HG02759 (cell line): ENCODE measurements at regions not wholly inside any gene's neighbourhood (a gene's known extent, or its start where the extent isn't known, plus 50 kb on each side); places are given as distances from the start of the nearest gene placed in this dataset.
"Not testable (repeated sequence)": the region's sequence is repeated elsewhere in the genome, so short reads cannot be mapped to it uniquely, and the experiment has no call there.

Source experiments
- ATAC-seq: cut with Tn5 transposase; IDR thresholded peaks from one replicate; pipeline ENCODE4 v1.9.1; 2021; ENCODE audit warnings: mild to moderate bottlenecking, moderate library complexity; ENCODE audit not compliant: unreplicated experiment

DNA sequence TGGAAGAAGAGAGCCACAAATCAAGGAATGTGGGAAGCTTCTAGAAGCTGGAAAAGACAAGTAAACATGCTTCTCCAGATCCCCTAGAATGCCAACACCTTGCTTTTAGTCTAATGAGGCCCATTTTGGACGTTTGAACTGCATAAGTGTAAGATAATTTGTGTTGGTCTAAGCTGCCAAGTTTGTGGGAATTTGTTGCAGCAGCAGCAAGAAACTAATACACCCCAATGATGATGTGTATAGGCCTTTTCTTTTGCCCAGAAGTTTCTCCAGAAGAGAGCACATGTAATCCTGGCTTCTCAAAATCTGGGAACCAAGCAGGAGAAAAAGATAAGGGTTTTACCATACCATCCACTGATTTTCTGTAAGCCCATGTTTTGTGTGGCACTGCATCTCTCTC lies 96.1 kb upstream of the DPT start:
- no peak for ATAC-seq

- no peak for ATAC-seq
Observed at GRCh38 chr1:168825820-168826219, 96.8 kb upstream of the DPT start.

GRCh38 chr1:168826269-168826668 lies 97.3 kb upstream of the DPT start:
- ATAC-seq, result no peak

- ATAC-seq, result no peak
Observed at GRCh38 chr1:168827557-168827956, 98.6 kb upstream of the DPT start.

DNA sequence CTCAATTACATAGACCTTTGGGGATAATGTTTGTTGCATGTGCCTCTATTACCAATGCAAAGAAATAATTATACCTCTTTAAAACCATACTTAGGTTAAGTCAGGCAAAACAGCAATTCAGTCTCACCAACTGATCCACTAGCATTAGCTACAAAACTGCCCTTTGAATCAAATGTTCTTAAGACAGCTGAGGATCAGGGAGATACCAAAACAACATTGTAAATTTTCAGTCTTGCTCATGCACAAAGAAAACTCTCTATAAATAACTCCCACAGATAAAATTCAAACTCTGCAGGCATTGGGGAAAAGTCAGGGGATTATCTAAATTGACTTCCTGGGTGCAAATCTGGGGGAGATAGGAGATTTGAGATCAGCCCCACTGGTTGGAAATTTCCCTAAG lies 100.9 kb upstream of the DPT start:
- no peak for ATAC-seq

GRCh38 chr1:168830562-168830961 lies 101.6 kb upstream of the DPT start:
- ATAC-seq, result no peak

- ATAC-seq, result no peak
Observed at GRCh38 chr1:168832661-168833060, 103.7 kb upstream of the DPT start.

GRCh38 chr1:168833362-168833761 lies 104.4 kb upstream of the DPT start:
- no peak for ATAC-seq

DNA sequence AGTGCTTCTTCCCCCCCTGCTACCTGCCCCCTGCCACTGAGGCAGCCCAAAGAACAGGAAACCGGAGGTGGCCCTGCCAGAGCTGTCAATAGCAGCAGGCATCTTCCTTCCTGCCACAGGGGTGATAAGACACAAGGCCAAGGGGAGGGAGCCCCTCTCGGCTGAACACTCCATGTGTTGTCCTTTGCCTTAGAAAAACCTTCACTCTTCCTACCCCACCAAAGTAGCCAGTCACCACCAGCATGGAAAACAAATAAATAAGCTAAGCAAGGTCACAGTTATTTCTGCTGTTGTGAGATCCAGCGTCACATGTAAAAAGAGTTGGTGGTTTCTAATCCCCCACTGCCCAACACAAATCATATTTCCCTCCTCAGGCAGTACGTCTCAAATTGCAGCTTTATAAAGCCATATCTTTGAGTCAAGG lies 104.8 kb upstream of the DPT start:
- no peak for ATAC-seq

DNA sequence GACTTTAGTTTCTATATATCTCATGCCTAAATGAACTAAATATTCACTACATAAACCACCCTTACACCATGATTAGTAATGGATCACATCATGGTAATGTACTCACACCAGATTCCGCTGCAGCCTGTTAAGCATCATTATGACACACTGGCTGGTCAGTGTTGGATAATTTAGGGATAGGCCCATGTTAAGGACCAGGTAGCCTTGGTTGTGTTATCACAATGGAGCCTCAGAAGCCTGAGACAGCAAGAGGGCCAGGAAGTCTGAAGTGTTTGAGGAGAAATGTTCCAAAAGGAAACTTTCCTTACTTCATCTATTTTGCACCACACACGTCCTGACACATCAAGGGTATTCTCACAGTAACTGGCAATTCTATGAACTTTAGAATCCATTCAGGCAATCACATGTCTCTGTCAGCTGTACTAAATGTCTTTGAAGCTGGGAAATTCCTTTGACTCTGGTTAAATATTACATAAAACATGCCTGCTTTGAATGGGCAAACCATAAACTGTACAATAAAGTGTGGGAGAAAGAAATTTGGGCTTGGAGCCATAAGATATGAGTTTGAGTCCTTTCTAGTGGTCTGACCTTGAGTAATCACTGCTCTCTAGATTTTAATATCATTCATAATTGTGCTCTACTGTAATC lies 105.3 kb upstream of the DPT start:
- ATAC-seq, result peak; percentile 74

GRCh38 chr1:168835176-168835575 lies 106.2 kb upstream of the DPT start:
- no peak for ATAC-seq

DNA sequence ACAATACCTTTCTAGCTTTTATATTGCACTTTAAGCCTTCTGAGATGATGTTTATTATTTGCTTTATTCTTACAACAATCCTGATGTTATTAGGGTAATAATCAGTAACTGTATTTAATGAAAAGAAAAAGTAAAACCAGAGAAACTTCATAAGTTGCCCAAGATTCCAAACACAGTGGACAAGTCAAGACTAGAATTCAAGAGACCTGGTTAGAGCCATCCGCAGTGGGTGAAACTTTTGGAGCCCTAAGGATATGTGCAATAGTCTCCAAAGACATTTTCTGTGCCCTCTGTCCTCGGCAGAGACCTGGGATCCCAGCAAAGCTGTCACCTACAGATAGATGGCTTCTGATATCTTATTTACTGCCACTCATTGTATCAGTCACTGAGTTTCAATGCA lies 106.8 kb upstream of the DPT start:
- no peak for ATAC-seq

GRCh38 chr1:168836469-168836868 lies 107.5 kb upstream of the DPT start:
- ATAC-seq, result no peak

DNA sequence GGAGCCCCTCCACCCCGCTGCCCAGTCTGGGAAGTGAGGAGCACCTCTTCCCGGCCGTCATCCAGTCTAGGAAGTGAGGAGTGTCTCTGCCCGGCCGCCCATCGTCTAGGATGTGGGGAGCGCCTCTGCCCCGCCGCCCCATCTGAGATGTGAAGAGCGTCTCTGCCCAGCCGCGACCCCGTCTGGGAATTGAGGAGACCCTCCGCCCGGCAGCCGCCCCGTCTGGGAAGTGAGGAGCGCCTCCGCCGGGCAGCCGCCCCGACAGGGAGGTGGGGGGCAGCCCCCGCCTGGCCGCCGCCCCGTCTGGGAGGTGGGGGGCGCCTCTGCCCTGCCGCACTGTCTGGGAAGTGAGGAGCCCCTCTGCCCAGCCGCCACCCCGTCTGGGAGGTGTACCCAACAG lies 108.2 kb upstream of the DPT start:
- not testable (repeated sequence) for ATAC-seq

GRCh38 chr1:168842306-168842705 lies 113.3 kb upstream of the DPT start:
- no peak for ATAC-seq

GRCh38 chr1:168842916-168843315 lies 113.9 kb upstream of the DPT start:
- ATAC-seq, result no peak

DNA sequence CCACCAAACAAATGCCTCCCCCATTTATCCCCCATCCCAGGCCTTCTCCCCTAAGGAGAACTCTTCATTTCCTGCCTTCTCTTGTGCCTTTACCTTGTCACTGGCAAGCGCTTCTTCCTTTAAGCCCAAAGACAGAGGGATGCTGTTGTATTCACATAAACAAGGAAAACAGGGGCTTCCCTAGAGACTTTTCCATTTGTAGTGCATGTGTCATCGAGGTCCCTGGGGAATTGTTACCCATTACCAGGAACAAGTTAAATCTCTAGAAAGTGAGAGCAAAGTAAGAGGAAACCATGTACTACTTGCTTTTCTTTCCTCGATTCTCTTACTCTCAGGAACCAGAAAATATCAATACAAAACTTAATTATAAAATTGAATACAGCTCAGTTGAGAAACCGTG lies 114.4 kb upstream of the DPT start:
- no peak for ATAC-seq

DNA sequence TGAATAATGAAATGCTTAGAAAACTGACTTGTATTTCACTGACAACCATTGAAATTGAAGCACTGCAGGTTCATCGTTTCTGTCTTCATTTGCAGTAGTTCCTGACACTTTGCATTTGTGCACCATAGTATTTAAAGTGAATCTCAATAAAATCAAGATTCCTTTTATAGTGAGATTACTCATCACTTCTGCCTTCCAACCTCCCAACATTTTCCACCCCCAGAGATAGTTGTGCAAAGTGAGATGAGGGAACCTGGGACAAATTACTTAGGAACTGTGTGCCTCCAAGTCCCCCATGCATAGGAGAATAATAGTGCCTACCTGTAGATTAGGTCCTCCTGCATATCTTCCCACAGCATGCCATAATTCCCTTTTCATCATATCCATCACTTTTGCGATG lies 114.9 kb upstream of the DPT start:
- no peak for ATAC-seq

- no peak for ATAC-seq
Observed at GRCh38 chr1:168845140-168845539, 116.1 kb upstream of the DPT start.

- no peak for ATAC-seq
Observed at GRCh38 chr1:168848051-168848450, 119.0 kb upstream of the DPT start.

DNA sequence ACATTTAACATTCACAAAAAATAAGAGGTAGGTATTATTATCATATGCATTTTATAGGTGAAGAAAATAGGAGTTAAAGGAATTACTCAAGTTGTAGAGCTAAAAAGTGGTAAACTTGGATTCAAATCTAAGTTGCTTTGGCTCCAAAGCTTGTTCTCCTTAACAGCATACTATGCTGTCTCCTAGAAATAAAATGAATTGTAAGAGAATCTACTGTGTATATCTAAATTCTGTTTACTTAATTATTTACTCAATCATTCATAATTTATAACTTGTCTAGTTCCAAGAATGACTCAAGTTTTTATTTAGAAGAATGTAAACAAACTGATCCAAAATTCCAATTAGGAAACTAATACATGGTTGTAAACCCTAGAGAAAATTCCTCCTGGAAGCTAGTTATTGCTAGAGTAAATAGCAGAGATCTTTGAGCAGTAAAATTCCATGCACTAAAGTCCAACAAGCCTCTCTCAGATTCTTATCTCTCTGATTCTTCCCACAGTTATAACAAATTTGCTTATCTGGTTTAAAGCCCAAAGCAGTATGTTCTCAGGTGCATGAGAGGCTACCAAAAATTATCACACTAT lies 132.5 kb upstream of the DPT start:
- ATAC-seq, result no peak

GRCh38 chr1:168863772-168864171 lies 134.8 kb upstream of the DPT start:
- no peak for ATAC-seq

DNA sequence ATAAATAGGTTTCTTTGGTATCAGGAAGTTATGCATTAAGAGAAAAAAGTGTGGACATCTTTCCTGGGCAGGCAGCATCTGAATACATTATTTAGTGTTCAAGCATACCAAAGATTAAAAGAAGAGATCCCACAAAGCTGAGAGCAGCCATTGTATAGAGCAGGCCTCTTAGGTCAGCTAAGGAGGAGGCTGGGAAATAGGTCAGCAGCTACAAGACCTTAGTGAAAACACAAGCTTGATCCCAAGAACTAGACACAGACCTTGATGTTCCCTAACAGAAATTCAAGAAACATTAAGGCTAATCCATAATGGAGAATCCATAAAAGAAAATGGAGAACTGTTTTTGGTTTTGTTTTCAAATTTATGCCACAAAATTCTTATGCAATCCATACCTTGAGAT lies 135.3 kb upstream of the DPT start:
- no peak for ATAC-seq
